ENCODE measurements at regions not wholly inside any gene's neighbourhood (a gene's known extent, or its start where the extent isn't known, plus 50 kb on each side); places are given as distances from the start of the nearest gene placed in this dataset.

GRCh38 chr2:12968399-12968798, 251.7 kb downstream of the TRIB2 start:
- Histone ChIP-seq H3K27me3 (no peaks in the 10 kb centered on the region), H3K27ac (no peak overlapping the region), H3K36me3 (no peaks in the 10 kb centered on the region), H3K4me3 (no peak overlapping the region), H3K9me3 (no peaks in the 10 kb centered on the region), H3K4me1 (no peaks in the 10 kb centered on the region)
- no peak for TF ChIP-seq POLR2AphosphoS5 (IDR thresholded peaks at IDR 0.05; ENCODE audit: insufficient read depth in 1 of 2, low read depth in 1 of 2)
- TF ChIP-seq POLR2A (IDR thresholded peaks at IDR 0.05) = no peak
- no peak for TF ChIP-seq CTCF (IDR thresholded peaks at IDR 0.05)
- intact Hi-C loops (cut with DNase I) = no loop called here
- no peak for DNase-seq (ENCODE audit: extremely low spot score in 2 of 2)

GRCh38 chr2:12970861-12971260, 254.1 kb downstream of the TRIB2 start:
- H3K27me3 ChIP-seq = no peaks in the 10 kb centered on the region
- TF ChIP-seq CTCF (IDR thresholded peaks at IDR 0.05) = no peak
- no peak for TF ChIP-seq POLR2AphosphoS5 (IDR thresholded peaks at IDR 0.05; ENCODE audit: insufficient read depth in 1 of 2, low read depth in 1 of 2)
- TF ChIP-seq POLR2A (IDR thresholded peaks at IDR 0.05) = no peak
- intact Hi-C loops (cut with DNase I) = no loop called here

GRCh38 chr2:12971581-12972365, 255.0 kb downstream of the TRIB2 start:
- no peaks in the 10 kb centered on the region for H3K27me3 ChIP-seq
- H3K36me3 ChIP-seq = no peaks in the 10 kb centered on the region
- H3K9me3 ChIP-seq = no peaks in the 10 kb centered on the region
- no peak for DNase-seq (ENCODE audit: extremely low spot score in 2 of 2)
- H3K4me3 ChIP-seq = no peak overlapping the region
- H3K4me1 ChIP-seq = no peaks in the 10 kb centered on the region
- intact Hi-C loops (cut with DNase I) = no loop called here
- no peak overlapping the region for H3K27ac ChIP-seq
- TF ChIP-seq CTCF (IDR thresholded peaks at IDR 0.05) = no peak
- no peak for TF ChIP-seq POLR2AphosphoS5 (IDR thresholded peaks at IDR 0.05; ENCODE audit: insufficient read depth in 1 of 2, low read depth in 1 of 2)
- no peak for TF ChIP-seq POLR2A (IDR thresholded peaks at IDR 0.05)

More at GRCh38 chr2:12970861-12971260, 254.1 kb downstream of the TRIB2 start:
- no peak for DNase-seq (ENCODE audit: extremely low spot score in 2 of 2)
- H3K36me3 ChIP-seq = no peaks in the 10 kb centered on the region
- no peak overlapping the region for H3K27ac ChIP-seq
- H3K9me3 ChIP-seq = no peaks in the 10 kb centered on the region
- H3K4me1 ChIP-seq = no peaks in the 10 kb centered on the region
- no peak overlapping the region for H3K4me3 ChIP-seq

GRCh38 chr2:12978066-12978835, 261.5 kb downstream of the TRIB2 start:
- Histone ChIP-seq H3K4me1 (no peaks in the 10 kb centered on the region), H3K27ac (no peak overlapping the region), H3K4me3 (no peak overlapping the region), H3K27me3 (no peaks in the 10 kb centered on the region), H3K36me3 (no peaks in the 10 kb centered on the region), H3K9me3 (no peaks in the 10 kb centered on the region)
- TF ChIP-seq CTCF (IDR thresholded peaks at IDR 0.05) (no peak), POLR2A (IDR thresholded peaks at IDR 0.05) (no peak), POLR2AphosphoS5 (IDR thresholded peaks at IDR 0.05; ENCODE audit: insufficient read depth in 1 of 2, low read depth in 1 of 2) (no peak)
- intact Hi-C loops (cut with DNase I) = no loop called here
- DNase-seq (ENCODE audit: extremely low spot score in 2 of 2) = no peak

GRCh38 chr2:12979066-12979465, 262.3 kb downstream of the TRIB2 start:
- no peaks in the 10 kb centered on the region for H3K36me3 ChIP-seq
- no peaks in the 10 kb centered on the region for H3K9me3 ChIP-seq
- H3K4me3 ChIP-seq = no peak overlapping the region
- no peak for DNase-seq (ENCODE audit: extremely low spot score in 2 of 2)
- H3K27ac ChIP-seq = no peak overlapping the region
- H3K27me3 ChIP-seq = no peaks in the 10 kb centered on the region
- H3K4me1 ChIP-seq = no peaks in the 10 kb centered on the region
- TF ChIP-seq CTCF (IDR thresholded peaks at IDR 0.05) (no peak), POLR2A (IDR thresholded peaks at IDR 0.05) (no peak), POLR2AphosphoS5 (IDR thresholded peaks at IDR 0.05; ENCODE audit: insufficient read depth in 1 of 2, low read depth in 1 of 2) (no peak)
- intact Hi-C loops (cut with DNase I) = no loop called here

All from vagina (tissue), 2 donors.